ENCODE measurements at regions not wholly inside any gene's neighbourhood (a gene's known extent, or its start where the extent isn't known, plus 50 kb on each side); places are given as distances from the start of the nearest gene placed in this dataset.

- dilution Hi-C loops (cut with HindIII; ENCODE audit: low sequenced_read_pairs, unreplicated experiment) (no loop called here), intact Hi-C loops (cut with micrococcal nuclease) (no loop called here), in situ Hi-C loops (cut with MboI; ENCODE audit: low sequenced_read_pairs) (no loop called here)
- no peaks in the 10 kb centered on the region for H3K27me3 ChIP-seq (ENCODE audit: control insufficient read depth, insufficient read depth, low read length)
- no peak overlapping the region for H2AK5ac ChIP-seq (ENCODE audit: low read depth, low read length)
- no peak overlapping the region for H3K23ac ChIP-seq (ENCODE audit: low read depth, low read length)
- H3K18ac ChIP-seq (ENCODE audit: low read depth, low read length): no peak overlapping the region
- H4K5ac ChIP-seq (ENCODE audit: low read depth, low read length): no peak overlapping the region
- ATAC-seq (ENCODE audit: low read depth): no peak
- no peak overlapping the region for H2AK9ac ChIP-seq (replicated peaks; ENCODE audit: low read depth, low read length, poor library complexity)
- no peak overlapping the region for H2BK5ac ChIP-seq (ENCODE audit: low read depth, low read length, poor library complexity, severe bottlenecking)
- H3K56ac ChIP-seq (ENCODE audit: extremely low read depth, insufficient read depth, low read length): no peak overlapping the region
- H4K91ac ChIP-seq (ENCODE audit: insufficient read depth, low read depth, low read length): no peak overlapping the region
- no peaks in the 10 kb centered on the region for H3K79me1 ChIP-seq (ENCODE audit: low read depth in 1 of 2, low read length in 2 of 2)
- BruUV-seq (replicated peaks): no TSS peak
- no peak overlapping the region for H2BK15ac ChIP-seq (ENCODE audit: low read depth, low read length)
- no peak for DNase-seq
- TF ChIP-seq, protein P1, sequence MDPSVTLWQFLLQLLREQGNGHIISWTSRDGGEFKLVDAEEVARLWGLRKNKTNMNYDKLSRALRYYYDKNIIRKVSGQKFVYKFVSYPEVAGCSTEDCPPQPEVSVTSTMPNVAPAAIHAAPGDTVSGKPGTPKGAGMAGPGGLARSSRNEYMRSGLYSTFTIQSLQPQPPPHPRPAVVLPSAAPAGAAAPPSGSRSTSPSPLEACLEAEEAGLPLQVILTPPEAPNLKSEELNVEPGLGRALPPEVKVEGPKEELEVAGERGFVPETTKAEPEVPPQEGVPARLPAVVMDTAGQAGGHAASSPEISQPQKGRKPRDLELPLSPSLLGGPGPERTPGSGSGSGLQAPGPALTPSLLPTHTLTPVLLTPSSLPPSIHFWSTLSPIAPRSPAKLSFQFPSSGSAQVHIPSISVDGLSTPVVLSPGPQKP (IDR thresholded peaks at IDR 0.05; ENCODE audit: borderline replicate concordance, low read depth, low read length): no peak
- no peak for TF ChIP-seq FOS (IDR thresholded peaks at IDR 0.05; ENCODE audit: low read depth, low read length)
- TF ChIP-seq RCOR1 (IDR thresholded peaks at IDR 0.05; ENCODE audit: insufficient replicate concordance, low read length): no peak
- no peak for TF ChIP-seq MAFK (IDR thresholded peaks at IDR 0.05; ENCODE audit: low read depth, low read length)
- no peak for TF ChIP-seq RFX5 (IDR thresholded peaks at IDR 0.05; ENCODE audit: low read depth, low read length)
- no peak for TF ChIP-seq CEBPB (IDR thresholded peaks at IDR 0.05; ENCODE audit: low read depth, low read length)
- TF ChIP-seq USF2 (IDR thresholded peaks at IDR 0.05; ENCODE audit: low read depth, low read length): no peak
- TF ChIP-seq MXI1 (IDR thresholded peaks at IDR 0.05; ENCODE audit: borderline replicate concordance, low read depth, low read length): no peak
- no peak for TF ChIP-seq POLR2A (IDR thresholded peaks at IDR 0.05; ENCODE audit: low read depth, low read length)
- no peak for TF ChIP-seq SMC3 (IDR thresholded peaks at IDR 0.05; ENCODE audit: low read depth, low read length)
- TF ChIP-seq CHD1 (IDR thresholded peaks at IDR 0.05; ENCODE audit: low read depth, low read length): no peak
- TF ChIP-seq RAD21 (IDR thresholded peaks at IDR 0.05; ENCODE audit: low read length): no peak
- no peak for TF ChIP-seq NFE2L2 (IDR thresholded peaks at IDR 0.05; ENCODE audit: low read depth, low read length)
- TF ChIP-seq MAZ (IDR thresholded peaks at IDR 0.05; ENCODE audit: borderline replicate concordance, low read depth, low read length): no peak
- no peak for TF ChIP-seq CTCF (conservative IDR thresholded peaks at IDR 0.05; ENCODE audit: low read depth, low read length)
- no peak for TF ChIP-seq BHLHE40 (IDR thresholded peaks at IDR 0.05; ENCODE audit: low read depth, low read length)
- no peak overlapping the region for H3K9ac ChIP-seq (ENCODE audit: low read depth, low read length)
- H3K9me1 ChIP-seq (ENCODE audit: insufficient read depth, low read length): no peaks in the 10 kb centered on the region
- H3K4me1 ChIP-seq (ENCODE audit: control insufficient read depth, insufficient read depth, low read length): no peaks in the 10 kb centered on the region
- no peaks in the 10 kb centered on the region for H3K36me3 ChIP-seq (ENCODE audit: control insufficient read depth, insufficient read depth, low read length)
- no peaks in the 10 kb centered on the region for H4K20me1 ChIP-seq (ENCODE audit: insufficient read depth, low read length)
- no peak overlapping the region for H3K4me3 ChIP-seq (ENCODE audit: insufficient read depth, low read depth, low read length)
- ChIA-PET POLR2A (ENCODE audit: unreplicated experiment) (no interaction called here), CTCF (interaction anchor here (0.6 kb wide), 1 partner anchor 98 kb away, joined by 3 read pairs; no protein-coding TSS in a partner anchor)
- H3K4ac ChIP-seq (ENCODE audit: low read depth, low read length): no peak overlapping the region
- H3K27ac ChIP-seq (ENCODE audit: insufficient read depth, low read length): no peak overlapping the region
- WGBS, 2 experiments (ENCODE audit: extremely low coverage in 2 of 2, insufficient read length in 1 of 2): no CpG with 5 or more reads among the region's 1 CpG
- no peak overlapping the region for H3K14ac ChIP-seq (replicated peaks; ENCODE audit: low read depth, low read length)
- H3K9me3 ChIP-seq (ENCODE audit: control insufficient read depth, insufficient read depth, low read length): no peaks in the 10 kb centered on the region
- no peak overlapping the region for H2BK120ac ChIP-seq (ENCODE audit: low read depth, low read length)
- no peak overlapping the region for H2BK20ac ChIP-seq (ENCODE audit: low read depth, low read length)
- H2AFZ ChIP-seq (replicated peaks; ENCODE audit: low read length, poor library complexity): no peak overlapping the region
- no peak overlapping the region for H4K8ac ChIP-seq (ENCODE audit: low read depth in 2 of 2, low read length in 2 of 2)
- H3K4me2 ChIP-seq (ENCODE audit: low read depth, low read length): no peak overlapping the region
Measured at GRCh38 chrX:97704881-97705280, 821.2 kb downstream of the RPA4 start.
